Activated CD4-positive, alpha-beta T cell treated with anti-CD3 and anti-CD28 coated beads for 4 hours (primary cell): ENCODE measurements at regions not wholly inside any gene's neighbourhood (a gene's known extent, or its start where the extent isn't known, plus 50 kb on each side); places are given as distances from the start of the nearest gene placed in this dataset.

Source experiments
- DNase-seq, 2 donors: peaks; one replicate each; pipeline ENCODE4 v3.0.0-alpha.2; 2020

DNA sequence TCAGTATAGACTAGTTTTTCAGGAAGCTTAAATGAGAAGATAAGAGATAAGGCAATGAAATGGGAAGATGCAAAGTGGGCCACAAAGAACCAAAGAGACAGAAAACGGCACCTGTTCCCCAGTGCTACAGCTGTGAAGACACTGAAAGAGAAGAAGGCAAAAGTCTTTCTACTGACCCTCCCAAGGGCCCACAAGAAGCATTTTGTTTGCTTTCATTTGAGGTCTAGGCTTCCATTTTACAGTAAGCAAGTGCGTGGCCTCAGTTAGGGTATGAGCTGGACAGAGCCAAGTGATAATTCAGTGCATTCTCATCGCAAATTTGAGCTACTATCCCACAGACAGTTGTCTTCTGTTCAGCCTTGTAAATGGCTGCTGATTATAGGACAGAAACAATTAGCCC lies 53.4 kb upstream of the STK17B start:
- DNase-seq: no peak

DNA sequence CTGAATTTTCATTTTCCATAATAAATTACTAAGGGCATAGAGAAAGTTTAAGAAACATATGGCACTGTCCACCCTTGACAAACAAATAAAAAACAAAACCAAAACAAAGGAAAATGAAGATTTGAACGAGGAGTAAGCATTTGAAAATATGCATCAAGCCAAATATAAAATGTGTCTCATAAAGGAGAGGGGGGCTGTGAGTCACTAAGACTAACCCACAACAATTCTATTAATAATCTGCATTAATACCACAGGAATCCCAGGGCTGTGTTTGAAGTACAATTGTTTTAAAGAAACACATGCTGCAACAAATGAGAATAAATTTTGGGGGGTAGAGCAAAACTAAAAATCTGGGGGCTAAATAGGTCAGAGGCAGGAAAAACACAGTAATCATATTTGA lies 53.8 kb upstream of the STK17B start:
- DNase-seq: no peak

DNA sequence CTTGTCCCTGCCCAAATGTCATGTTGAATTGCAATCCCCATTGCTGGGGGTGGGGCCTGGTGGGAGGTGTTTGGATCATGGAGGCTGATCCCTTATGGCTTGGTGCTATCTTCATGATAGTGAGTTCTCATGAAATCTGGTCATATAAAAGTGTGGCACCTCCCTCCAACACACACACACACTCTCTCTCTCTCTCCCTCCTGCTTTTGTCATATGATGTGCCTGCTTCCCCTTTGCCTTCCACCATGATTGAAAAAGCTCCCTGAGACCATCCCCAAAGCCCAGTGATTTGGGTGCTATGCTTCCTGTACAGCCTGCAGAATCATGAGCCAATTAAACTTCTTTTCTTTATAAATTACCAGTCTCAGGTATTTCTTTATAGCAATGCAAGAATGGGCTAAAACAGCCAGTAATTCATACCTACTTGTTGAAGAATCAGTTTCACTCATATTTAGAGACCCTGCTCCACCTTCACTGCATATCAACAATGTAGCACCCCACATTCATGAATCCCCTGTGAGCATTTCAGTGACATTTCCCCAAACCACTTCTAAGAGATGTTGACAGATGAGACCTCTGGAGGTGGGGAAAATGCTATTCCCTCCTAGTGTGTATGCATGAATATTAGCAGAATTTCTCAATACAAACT lies 54.8 kb upstream of the STK17B start:
- DNase-seq: no peak

DNA sequence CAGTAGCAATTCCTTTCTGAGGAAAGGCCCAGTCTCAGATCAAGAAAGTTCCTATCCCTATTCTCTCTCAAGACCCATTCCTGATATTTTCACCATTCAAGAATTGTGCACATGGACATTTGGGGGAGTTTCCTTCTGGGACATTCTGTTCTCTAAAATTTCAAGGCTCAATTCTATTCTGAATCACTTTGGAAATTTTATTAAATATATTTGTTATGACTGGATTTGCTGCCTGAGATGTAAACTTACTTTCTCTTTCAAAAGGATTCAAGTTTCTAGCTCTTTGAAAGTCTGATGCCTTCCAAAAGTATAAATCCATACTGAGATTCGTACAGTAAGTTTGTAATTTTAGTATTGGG lies 55.3 kb upstream of the STK17B start:
- no peak for DNase-seq

DNA sequence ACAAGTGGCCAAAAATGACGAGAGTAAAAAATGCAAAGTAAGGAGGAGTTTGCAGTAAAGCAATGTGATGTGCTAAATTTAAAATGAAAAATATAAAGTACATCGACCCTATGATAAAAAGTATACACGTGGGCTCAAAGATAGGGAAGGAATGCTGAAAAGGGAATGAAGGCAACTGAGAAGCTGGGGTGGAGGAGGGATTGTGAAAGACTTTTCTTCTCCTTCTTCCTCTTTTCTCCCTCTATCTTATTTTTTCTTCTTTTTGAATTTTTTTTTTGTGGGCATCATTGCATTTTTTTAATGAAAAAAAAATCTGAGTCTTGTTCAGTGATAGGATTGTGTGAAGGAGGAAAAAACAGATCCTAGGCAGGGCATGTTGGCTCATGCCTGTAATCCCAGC lies 57.6 kb upstream of the STK17B start:
- DNase-seq: no peak

DNA sequence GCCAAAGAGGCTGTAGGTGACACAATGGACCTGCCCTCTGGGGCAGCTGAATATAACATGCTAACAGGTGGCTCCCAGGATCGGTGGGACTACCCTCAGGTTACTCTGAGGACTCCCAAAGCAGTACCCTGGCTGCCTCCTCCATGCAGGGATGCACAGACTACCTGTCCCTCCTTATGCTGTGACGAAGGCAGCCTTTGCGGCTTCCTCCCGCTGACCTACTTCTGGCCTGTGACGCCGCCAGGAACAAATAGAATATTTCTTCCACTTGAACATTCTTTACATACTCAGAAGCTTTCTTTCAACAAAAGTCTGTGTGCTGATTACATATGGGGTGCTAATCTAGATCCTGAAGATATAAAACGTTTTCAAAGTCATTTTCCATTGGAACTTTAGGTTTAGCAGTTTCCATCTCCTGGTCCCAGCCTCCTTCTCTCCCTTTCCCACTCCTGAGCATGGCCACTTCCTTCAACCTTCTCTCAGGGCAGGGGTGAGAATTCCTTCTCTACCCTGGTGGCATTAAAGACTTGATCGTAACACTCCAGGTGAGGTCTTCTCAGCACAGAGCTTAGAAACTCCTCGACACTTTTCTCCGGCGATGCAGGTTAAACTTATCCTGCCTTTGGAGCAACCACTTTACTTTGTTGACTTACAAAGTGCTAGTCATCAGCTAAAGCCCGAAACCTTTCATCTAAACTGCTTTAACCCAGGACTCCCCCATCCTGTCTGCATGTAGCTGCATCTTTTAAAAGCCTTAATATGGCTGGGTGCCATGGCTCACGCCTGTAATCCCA lies 58.9 kb upstream of the STK17B start:
- DNase-seq: peak; percentile 56 to 58

DNA sequence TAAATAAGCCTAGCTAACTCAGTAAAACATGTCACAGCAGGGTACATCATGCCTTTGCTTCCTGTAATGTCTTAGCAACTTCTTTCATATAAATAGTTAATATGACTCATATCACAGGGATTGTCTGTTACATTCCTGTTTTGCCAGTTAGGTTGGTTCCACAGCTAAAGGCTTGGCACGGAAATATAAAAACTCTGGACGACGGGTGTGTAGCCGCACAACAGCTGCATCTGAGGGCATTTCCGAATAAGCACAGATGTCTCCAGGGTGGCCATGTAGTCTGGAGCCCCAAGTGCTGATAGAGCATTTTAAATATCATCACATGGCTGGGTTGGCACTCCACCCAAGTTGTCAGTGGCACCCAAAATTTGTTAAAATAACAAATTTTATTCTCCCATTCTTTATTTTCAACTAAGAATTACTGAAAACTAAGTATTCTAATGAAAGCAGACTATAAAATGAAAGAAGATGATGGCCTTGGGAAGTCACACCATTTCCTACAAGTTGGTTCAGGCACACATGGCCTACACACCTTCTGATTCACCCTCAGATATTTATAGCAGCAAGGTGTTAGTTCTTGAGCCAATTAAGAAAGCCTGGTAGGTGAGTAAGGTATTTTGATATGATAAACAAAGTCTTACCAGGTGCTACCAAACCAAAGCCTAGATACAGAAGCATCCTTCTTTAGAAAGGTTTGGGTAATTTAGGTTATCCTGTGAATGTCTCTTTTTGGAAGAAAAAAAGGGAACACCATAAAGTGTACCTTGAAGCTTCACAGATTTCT lies 61.8 kb upstream of the STK17B start:
- peak; percentile 35 to 46 for DNase-seq

DNA sequence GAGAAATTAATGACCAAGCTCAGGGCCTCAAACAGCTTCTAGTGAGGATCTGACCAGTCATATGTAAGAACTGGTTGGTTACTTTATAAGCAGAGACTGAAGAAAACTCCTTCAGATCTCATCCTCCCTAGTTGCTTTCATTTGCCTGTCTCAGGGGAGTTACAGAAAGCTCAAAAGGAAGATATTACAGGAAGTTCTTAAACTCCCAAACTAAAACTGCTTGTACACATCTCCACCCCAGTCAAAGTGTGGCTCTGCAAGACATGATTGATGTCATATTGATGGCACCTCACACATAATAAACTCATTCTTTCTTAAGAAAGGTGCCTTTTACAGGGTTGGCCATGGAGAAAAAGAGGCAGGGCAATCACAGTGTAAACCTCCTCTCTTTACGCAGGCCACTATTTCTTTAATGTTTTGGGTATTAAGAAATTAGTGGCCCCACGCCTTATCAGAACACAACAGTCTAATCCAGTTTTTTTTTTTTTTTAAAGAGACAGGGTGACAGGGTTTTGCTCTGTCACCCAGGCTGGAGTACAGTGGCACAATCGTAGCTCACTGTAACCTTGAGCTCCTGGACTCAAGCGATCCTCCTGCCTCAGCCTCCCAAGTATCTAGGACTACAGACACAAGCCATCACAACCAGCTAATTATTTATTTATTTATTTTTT lies 62.6 kb upstream of the STK17B start:
- no peak for DNase-seq

DNA sequence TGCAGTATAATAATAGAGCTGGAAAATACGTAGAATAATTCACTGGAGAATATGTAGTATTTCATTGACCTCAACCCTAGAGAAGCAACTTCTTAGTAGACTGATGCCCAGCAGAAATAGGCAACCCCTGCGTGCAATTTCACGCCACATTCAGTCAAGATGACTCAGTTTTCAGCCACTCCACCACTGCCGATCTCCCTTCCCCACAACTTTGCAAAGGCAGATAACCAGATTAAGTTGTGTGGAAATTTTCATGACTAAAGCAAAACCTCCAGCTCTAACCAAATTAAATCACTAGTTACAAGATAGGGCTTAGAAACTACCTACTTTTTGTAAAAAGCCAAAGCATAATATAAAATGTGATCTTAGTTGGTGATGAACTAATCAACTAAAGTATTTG lies 63.3 kb upstream of the STK17B start:
- DNase-seq: peak; percentile 58 to 62

DNA sequence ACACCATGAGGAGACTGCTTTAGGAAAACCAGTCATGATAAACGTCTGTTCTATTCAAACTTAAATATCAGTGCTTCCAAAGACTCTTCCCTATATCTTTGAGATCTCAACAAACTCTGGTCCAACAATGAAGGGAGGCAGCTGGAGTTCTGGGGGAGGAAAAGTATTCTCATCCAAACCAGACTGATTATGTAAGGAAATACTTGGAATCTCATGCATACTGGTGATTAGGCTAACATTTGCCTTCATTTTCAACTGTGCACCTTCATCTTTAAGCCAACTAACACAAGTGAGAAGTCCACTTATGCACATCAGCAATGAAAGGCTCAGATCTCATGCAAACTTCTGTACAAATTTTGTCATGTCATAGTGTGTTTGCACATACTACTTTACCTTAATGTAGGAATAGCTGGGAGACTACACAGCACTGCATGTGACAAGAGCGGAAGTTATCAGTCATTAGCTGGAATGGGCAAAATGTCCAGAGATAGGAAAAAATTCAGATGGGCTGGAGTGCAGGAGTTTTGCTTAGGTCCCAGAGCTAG lies 67.5 kb upstream of the STK17B start:
- DNase-seq: no peak

DNA sequence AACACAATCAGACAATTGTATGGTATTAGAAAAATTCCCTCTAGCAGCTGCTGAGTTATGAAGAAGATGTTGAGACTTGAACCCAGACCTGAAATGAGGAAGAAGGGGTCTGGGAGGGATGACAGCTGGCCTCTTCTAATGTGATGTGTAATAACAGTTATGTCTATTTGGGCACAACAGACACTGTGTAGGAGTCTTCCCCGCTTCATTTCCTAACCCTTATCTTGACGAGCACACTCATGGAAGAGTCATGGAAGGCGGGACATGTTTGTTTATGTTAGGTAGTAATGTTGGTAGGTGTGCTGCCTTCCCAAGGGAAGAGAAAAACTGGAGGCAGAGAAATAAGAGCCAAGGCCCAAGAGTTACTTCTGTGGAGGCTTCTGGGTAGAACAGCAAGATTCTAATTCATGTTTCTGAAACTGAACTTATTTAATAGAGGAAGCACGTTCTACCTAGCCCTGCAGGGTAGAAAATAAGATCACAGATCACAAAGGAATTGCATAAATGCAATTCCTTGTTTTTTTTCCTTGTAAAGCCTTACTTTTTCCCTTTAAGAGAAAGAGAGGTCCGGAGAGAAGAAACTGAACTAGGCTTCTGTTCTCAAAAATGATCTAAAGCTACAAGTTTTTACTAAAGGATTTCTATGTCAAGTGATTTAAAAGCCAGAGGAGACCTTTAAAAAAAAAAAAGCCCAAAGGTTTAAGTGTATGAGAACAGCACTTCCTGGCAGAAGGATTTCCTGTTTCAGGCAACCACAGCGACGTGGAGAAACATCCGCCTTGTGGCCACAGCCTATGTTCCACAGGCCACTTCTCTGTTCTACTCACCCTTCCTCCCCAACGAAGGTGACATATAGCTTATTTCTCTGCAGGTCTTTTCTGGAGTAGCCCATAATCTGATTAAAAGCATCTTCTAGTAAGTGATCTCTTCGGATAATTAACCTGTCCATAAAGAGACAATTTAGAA lies 68.5 kb upstream of the STK17B start:
- peak; percentile 72 to 75 for DNase-seq

DNA sequence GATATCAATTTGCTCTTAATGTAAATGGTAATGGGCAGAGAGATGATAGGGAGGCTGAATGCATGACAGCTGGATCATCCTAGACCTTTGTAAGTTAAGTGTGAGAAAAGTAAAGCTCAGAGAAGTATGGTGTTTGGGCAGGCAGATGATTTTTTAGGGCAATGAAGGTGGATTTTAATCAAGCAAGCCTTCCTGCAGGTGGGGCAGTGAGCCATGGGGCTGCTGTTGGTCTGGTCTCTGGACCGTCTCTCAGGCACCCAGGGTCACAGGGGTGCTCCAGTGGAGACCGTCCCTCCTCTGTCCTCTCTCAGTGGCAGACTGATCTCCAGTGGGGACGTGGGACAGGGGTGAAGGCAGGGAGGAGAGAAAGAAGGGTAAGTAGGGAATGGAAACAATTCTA lies 69.8 kb upstream of the STK17B start:
- DNase-seq: no peak

DNA sequence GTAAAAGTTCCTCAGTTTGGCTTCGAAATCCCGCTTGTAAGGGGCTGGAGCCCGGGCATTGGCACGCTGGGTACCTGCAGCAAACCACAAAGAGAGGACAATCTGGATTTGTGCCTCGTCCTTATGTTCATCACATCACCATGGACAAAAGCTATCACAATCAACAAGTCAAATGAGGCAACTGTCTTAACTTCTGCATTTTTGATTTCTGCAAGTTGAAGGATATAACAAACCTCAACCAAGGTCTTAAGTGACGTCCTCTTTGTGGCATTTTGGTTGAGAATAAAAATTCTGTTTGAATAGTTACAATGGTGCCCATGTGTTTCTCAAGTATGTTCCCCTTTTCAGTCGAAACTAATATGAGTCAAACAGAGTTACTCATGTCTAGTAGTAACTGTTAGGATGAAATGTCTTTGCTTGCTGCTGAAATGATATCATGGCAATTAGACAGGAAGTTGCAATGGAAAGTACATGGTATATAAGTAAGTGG lies 70.8 kb upstream of the STK17B start:
- DNase-seq: peak in 1 of 2 donors; percentile 11

DNA sequence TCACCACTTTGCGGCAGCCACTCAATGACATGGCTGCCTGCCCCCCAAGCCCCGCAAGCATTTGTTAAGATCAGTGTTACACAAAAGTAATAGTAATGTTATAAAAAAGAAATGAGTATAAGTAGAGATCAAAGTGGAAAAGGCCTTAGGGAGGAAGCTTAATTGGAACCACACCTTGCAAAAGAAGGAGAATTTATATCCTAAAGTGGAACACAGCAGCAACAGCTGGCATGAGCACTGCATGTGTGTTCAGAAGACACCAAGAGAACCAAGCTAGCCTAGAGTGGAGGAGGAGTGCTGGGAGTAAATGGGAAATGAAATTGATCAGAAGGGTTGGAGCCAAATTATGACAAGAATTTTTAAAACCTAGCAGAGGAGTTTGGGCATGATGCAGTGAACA lies 73.1 kb upstream of the STK17B start:
- DNase-seq: no peak

DNA sequence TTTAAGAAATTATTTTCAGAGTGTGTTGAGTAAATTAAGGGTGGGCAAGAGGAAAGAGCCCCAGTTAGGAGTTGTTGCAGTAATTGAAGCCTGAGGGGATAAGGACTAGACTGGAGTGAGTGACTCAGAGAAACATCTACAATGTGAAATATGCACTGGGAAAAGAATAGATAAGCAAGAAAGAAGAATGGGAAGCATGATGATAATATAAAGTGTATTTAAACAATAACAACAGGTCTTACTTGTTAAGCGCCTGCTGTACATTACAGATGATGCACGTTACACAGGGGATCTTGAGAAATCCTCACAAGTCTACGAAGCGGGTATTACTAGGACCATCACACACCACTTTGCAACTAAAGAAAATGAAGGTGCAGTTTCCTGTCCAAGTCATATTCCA lies 73.6 kb upstream of the STK17B start:
- DNase-seq: no peak

DNA sequence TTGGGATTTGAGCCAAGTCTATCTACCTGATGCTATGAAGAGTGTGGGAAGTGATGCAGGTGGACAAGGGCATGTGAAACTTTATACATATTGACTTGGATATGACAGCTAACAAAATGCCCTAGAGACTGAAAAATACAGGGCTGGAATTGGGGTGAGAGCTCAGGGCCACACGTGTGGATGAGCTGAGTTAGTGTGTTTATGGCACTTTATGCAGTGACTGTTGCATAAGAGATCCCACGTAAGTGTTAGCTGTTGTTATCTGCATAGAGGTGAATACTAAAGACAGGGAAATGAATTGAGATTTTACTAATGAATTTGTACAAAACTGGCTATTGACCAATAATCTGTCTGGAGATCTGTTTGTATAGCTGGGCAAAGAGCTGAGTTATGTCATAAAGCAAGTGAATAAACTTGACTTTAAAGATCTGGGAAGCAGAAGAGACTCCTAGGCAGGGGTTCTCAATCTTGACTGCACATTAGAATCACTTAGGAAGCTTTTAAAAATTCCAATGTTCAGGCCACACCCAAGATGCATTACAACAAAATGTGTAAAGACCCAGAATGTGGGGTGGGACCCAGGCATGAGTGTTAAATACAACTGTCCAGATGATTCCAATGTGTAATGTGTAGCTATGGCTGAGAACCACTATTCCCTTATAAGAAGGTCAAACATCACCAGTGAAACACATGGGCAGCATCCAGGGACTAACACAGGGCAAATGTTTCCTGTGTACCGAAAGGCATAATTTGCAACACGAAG lies 74.2 kb upstream of the STK17B start:
- DNase-seq: no peak

DNA sequence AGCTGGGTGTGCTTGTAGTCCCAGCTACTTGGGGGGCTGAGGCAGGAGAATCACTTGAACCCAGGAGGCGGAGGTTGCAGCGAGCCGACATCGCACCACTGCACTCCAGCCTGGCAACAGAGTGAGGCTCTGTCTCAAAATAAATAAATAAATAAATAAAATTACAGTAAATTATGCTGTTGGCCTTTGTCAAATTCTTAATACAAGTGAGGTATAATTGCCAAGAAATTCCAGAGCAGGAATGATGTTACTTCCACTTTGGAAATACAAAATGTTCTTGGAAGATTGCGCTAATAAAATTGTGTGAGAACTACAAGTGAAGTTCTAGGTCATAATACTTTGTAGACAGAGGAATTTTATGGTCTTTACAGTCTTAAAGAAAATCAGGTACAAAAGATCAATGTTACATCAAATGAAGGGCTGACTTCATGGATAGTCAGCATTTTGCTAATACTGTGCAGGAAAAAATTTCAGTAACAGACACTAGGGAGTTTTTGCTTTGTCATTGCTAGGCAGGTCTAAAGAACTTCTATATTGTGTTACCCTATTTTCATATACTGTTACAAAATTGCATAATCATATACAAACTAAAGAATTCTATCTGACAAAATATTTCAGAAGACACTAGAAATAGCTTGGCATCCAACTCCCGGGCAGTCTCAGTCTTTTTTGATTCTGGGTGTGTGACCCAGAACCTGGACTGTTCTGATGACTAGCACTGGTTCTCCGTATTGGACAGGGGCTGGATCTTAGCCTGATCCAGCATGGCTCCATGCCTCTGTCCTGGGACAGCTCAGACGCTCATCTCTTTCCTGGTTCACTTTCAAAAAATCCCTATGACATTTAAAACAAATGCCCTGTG lies 76.0 kb upstream of the STK17B start:
- no peak for DNase-seq

DNA sequence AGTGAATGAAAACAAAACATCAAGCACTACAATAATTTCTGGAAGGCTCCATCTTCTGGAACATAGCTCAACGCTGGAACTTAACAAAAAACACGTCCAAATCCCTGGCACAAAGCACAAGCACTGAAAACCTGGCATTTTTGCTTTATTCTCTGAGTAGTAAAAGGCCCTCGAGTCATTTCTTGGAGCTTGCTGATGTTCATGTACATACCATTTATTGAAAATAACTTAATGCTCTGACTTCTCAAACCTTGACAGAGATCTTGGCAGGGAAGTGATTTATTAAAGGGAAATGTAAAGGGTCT lies 76.5 kb upstream of the STK17B start:
- DNase-seq: no peak

DNA sequence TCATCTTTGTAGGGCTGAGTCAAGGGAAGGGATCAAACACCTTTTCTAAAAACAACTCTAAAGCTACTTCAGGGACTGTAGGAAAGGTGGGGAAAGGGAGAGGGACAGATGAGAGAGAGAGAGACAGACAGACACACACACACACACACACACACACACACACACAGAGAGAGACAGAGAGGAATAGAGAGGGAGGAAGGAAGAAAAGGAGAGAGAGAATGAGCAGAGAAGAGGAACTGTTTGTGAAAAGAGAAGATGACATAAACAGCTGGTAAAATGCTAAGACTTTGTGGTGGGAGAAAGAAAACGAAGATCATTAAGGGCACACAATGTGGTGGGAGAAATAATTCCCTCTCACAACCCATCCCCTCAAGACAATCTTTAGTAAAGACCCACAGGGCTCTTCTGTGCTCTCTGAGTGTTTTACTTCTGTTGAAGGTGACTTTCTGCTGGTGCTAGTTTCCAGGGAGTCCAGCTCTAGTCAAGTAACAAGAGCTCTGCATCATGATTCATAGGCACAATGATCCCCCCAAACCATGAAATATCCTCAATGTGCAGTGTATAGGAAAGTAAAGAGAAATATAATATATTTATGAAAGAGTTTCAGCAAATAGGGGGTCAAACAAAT lies 77.2 kb upstream of the STK17B start:
- no peak for DNase-seq

DNA sequence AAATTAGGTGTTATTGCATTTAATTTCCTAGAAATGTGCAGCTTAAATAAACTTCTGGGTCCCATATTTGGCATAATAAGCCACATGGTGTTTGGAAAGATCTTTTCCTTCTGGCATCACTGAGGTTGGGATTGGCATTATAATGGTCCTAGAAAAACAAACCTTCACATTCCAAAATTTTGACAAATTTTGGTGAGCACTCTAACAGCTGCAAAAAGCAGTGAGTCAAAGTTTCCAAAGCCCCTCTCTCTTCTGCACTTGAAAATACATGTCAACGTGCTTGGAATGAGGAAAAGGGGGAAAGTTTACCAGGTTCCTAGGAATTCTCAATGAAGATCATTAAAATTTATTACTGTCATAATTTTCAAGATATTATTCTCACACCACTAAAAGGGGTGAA lies 77.8 kb upstream of the STK17B start:
- no peak for DNase-seq
